Skeletal muscle cell (primary cell): ENCODE measurements at regions not wholly inside any gene's neighbourhood (a gene's known extent, or its start where the extent isn't known, plus 50 kb on each side); places are given as distances from the start of the nearest gene placed in this dataset.

ENCODE experiments used
- DNase-seq: peaks from one replicate; pipeline ENCODE4 v3.0.0-alpha.2; 2010; ENCODE audit warnings: low read depth
- H3K4me3 ChIP-seq: 2 replicates; pipeline ENCODE4 v1.5.1; 2011; ENCODE audit warnings: low read depth, mild to moderate bottlenecking, control low read depth, low read length, moderate library complexity

DNA sequence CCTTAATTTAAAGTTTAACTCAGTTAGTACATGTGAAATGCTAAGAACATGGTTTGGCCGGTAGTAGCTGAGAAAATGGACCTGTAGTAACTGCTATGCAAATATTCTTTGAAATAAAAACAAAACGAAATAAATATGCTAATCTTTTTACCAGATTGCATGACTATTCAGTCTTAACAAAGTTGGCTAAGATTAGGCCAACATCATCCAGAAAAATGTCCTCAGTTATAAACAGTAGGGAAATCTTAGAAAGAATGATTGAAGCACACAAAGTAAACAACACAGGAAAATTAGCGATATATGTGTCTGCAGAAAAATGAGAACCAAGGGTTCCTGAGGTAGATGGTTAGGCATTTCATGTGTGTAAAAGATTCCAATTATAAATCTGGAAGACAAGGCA, 832.1 kb downstream of the TUSC7 start:
- DNase-seq, result no peak
- no peak overlapping the region for H3K4me3 ChIP-seq

DNA sequence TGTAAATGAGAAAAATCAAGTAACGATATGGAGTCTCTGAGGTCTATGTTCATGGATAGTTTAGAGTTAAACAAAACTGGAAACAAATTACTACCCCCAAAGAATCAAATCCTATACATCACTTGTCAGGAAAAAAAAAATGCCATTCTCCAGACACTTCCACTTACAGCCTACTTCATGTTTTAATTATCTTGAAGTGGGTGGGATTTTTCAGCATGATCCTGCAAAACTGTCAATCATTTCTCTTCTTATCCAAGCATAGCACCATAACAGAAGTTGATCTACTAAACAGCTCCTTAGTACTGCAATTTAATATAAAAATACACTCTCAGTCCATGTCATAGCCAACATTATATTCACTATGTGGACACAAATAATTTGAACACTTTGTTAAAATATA, 833.9 kb downstream of the TUSC7 start:
- DNase-seq, result no peak
- H3K4me3 ChIP-seq, result no peak overlapping the region

DNA sequence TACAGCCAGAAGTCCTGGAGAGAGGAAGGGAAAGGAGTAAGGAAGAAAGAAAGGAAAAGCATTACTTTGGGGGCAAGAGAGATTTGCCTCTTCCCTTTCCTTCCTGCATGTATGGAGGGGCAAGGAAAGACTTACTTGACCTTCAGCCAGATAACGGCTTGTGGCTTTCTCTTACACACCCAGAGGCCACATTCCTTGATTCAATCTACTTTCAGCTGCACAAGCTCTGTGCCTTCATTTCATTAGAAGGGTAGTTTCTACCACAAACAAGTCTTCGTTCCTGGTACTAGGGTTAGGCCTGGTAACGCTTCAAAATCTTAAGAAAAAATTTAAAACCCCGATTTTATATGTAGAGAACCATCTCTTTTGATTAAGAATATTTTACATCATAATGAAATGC, 835.9 kb downstream of the TUSC7 start:
- no peak overlapping the region for H3K4me3 ChIP-seq
- no peak for DNase-seq

DNA sequence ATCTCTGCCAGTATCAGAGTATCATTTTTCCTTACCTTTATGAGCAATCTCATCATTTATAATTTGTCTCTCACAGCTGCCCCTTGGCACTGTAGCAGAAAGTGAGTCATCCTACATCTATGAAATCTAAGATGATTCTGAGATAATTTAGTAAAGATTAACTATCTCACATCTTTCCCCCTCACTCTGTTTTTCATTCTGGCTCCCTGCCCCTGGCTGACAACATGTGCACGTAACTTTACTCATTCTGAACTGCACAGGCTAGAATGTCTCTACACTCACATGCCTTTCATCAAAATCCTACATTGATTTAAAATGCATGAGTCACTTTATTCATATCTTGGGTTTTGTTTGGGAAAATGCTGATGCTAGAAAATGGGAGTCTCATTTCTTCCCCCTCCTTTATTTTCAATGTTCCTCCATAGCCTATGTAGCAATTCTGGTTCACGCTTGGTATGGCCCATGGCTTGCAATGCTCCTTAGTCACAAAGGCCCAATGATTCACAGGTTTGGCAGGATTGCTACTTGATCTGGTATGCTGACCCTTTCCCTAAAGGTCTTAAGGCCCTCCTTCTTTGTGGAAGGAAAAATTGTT, 838.5 kb downstream of the TUSC7 start:
- peak; percentile 83 for DNase-seq
- no peak overlapping the region for H3K4me3 ChIP-seq

DNA sequence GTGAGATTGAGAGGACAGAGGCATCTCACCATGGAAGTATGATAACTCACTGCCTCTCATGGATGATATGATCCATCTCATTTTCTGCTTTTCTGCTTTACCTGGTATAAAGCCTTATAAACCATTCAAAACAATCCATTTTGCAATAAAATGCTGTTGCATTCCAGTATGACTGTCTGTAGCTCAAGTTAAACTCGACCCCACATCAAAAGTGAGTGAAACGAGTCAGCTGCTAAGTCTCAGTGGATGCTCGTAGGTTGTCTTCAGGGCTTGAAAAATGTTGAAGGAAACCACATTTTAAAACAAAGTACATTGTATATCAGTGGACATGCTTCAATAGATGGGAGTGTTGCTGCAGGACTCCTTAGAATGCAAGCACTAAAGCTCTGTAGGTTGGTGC, 839.0 kb downstream of the TUSC7 start:
- H3K4me3 ChIP-seq, result no peak overlapping the region
- peak; percentile 42 for DNase-seq

DNA sequence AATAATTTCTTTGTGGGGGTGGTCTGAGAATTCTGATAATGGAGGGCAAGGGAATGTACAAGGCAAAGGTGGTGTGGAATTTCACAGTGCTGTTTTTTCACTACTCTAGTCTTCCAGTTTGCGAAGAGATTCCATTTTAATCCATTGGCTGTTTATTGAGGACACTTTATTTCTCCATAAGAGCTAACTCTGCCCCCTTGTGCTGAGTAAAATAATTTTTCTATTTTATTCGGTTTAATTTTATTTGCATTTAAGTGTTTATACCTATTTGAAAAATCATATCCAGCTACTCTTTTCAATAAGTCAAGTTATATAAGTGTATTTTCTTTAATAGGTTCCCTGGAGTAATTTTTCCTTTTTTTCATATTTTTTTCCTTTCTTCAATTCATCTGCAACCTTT, 840.1 kb downstream of the TUSC7 start:
- no peak for DNase-seq
- H3K4me3 ChIP-seq, result no peak overlapping the region

DNA sequence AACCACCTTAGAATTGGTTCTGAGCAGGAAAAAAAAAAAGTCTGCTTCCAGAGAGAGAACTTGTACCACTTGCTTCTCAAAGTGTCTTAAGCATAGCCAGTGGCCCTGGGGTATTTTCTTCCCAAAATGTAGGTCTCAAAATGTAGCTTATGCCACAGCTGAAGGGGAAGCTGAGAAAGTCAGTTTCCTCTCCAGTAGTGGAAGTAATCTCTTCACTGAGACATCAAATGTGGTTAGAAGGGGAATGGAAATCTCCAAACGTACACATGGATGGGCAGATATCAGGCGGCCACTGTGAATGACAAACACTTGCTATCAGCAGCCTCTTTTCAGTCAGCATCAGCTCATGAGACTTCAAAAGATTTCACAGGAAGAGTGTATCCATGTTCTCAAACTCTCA, 841.2 kb downstream of the TUSC7 start:
- no peak overlapping the region for H3K4me3 ChIP-seq
- no peak for DNase-seq

DNA sequence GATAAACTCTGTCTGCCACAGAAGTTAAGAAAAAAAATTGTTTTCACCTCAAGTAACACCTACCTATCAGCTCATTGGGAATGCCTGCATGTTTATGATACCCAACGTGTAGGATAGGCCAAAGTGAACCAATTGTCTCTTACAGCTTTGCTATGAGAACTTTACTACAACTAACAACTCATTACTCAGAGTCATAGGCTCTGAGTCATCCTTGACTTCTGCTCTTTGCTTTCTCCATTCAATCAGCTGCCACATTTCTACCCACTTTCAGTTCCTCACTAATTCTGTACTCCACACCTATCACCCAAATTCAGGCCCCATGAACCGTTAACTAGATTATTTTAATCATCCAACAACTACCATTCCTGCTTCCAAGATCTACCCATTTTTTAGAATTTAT, 843.9 kb downstream of the TUSC7 start:
- H3K4me3 ChIP-seq, result no peak overlapping the region
- DNase-seq, result peak; percentile 29

DNA sequence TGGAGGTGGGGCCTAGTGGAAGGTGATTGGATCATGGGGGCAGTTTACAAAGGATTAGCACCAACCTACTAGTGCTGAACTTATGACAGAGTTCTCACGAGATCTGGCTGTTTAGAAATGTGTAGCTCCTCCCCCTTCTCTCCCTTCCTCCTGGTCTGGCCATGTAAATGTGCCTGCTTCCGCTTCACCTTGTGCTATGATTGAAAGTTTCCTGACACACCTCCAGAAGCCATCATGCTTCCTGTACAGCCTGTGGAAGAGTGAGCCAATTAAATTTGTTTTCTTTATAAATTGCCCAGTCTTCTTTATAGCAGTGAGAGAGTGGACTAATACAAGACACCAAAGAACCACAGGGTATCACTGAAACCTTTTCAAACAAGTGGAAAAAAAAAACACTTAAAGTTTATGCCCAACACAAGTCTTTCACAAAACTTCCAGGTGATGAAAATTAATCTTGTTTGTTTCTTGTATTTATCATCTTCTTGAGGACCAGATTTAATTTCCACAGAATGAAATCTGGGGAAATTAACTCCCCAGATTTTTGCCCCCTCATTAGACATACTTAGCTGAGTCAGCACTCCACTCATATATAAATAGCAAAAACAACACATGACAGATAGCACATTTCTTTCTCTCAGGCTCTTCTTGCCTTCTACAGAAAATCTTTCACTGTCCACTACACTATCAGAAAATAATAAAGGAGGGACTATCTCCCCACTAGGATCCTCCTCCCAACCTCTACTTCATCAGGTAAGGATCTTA, 847.2 kb downstream of the TUSC7 start:
- no peak for DNase-seq
- no peak overlapping the region for H3K4me3 ChIP-seq

DNA sequence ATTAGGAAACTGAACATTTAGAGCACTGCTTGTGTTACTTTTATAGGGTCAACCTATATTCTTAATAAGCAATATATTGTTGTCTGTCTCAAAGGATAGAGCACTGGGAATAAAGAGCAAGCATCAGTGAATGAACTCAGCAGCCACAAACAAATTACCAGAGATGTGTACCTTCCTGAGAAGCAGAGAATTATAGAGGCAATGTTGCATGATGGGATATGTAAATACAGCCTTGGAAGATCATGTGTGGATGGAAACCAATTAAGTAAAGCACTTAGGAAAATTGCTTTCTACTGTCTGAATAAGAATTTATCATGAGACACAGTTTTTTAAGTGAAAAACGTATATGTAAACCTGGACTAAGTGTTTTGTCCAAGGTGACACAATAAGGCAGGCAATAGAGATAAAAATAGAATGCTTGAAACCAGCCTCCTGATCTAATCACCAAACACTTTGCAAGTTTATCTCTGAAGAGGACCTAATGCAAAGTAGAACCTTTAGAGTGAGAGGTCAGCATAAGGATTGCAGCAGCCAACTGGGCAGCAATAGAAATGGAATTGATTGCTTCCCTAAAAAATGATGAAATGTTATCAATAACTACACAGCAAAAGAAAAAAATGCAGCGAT, 848.0 kb downstream of the TUSC7 start:
- H3K4me3 ChIP-seq, result no peak overlapping the region
- no peak for DNase-seq

DNA sequence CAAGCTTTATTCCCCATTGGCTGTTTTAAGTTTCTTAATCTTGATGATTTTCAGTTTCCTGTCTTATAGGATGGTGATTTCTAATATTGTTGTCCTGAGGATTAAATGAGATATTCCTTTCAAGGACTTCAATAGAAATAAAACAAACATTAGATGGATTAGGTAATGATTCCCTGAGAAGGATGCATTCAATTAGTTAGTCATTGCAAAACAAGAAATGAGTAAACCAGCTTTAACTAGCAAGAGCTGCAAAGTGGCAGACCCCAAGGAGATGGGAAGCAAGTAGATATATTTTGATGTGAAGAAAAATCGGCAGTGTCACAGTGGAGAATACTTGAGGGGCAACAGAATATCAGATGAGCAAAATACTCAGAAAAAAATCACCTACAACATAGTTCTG, 849.1 kb downstream of the TUSC7 start:
- no peak overlapping the region for H3K4me3 ChIP-seq
- no peak for DNase-seq

DNA sequence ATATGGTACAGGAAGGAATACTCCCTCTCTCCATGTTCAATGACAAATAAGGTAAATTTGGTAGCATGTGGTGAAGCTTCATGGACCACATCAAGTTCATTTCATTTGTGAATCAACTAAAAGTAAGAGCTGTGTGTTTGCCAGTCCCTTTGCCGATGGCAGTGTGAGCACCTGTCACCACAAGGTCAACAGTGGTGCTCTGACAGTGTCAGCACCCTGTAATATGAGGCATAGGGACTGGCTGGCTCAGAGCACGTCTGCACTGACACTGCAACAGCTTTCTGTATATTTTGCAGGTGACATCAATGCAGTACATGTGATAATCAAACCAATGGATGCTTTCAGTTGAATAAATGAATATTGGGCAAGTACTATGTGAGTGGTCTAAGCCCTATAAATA, 852.4 kb downstream of the TUSC7 start:
- no peak for DNase-seq
- no peak overlapping the region for H3K4me3 ChIP-seq

DNA sequence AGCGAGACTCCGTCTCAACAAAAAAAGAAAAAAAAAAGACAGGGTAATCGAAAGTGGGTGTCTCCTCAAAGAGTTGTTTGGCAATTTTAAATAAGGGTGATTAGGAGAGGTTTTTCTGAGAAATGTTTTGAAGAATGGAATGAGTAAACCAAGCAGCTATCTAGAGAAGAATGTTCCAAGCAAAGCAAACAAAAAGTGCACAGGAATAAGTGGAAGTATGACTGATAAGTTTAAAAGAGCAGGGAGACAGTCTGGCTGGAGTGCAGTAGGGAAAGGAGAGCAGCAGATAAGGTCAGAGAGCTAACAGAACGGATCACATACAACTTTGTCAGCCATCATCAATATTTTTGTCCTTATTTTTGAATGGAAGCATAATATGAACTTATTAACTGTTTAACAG, 853.5 kb downstream of the TUSC7 start:
- no peak overlapping the region for H3K4me3 ChIP-seq
- no peak for DNase-seq

DNA sequence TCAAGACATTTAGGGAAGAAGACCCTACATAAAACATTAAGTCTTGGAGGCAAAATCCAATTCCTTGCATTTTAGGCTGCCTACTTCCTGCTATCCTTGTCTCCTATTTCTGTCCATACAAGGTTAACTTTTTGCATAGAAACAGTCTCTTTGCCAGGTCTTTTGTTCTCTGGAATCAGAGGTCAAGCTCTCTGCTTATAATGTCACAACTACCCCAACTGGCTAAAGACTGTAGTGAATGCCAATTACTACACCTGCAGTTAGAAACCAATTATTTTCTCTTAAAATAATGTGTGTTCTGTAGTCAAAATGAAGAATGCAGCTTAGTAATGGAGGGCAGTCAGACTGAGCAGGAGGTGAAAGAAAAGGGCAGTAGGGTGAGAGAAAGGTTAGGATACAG, 856.2 kb downstream of the TUSC7 start:
- DNase-seq, result no peak
- no peak overlapping the region for H3K4me3 ChIP-seq

DNA sequence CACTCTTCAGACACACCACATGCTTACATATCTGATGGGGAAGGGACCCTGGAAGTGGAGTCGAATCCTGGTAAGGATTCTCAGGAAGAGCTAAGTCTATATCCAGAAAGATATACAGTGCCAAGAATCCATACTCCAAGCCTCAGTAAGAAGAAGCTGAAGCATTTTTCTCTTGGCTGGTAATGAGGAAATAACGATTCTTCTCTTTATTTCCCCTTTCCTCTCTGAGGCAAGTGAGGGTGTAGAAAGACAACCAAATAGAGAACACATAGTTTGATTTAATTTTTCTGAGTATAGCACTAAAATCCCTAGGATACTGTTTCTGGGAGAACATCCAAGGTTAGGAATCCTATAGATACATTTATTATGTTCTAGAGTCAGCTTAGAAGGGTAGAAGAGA, 857.3 kb downstream of the TUSC7 start:
- no peak overlapping the region for H3K4me3 ChIP-seq
- no peak for DNase-seq

DNA sequence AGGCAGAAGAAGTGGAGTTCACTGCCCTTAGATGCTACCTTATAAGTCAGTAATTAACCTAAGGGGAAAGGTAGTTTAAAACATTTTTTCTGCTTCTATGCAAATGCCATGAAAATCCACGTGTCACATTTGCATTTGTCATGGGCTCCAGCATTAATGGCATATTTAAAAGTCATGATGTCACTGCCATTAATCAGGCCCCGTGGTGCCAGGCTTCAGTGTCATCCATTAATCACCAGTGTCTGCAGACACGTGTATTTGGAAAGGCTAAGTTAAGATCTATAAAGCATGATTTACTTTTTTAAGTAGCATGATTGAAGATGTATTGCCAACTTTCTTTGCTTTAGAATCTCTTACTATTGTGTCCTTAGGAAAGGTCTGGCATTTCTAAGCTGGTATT, 857.8 kb downstream of the TUSC7 start:
- H3K4me3 ChIP-seq, result no peak overlapping the region
- no peak for DNase-seq

DNA sequence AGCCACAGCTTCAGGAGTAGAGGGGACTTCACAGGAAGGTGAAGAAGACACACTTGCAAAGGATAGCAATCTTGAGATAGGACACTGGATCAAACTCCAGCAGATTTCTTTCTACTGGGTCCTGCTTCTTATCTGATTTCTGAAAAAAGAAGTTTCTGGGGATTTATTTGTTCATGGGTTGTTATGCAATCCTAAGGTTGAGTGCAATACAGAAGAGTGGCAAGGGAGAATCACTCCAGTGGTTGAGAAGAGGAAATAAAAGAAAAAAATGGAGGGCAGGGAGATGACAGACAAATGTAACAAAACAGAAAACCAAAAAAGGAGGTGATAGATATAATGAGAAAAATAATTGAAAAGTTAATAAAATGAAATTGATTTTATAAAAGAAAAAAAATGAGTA, 858.3 kb downstream of the TUSC7 start:
- DNase-seq, result no peak
- no peak overlapping the region for H3K4me3 ChIP-seq

DNA sequence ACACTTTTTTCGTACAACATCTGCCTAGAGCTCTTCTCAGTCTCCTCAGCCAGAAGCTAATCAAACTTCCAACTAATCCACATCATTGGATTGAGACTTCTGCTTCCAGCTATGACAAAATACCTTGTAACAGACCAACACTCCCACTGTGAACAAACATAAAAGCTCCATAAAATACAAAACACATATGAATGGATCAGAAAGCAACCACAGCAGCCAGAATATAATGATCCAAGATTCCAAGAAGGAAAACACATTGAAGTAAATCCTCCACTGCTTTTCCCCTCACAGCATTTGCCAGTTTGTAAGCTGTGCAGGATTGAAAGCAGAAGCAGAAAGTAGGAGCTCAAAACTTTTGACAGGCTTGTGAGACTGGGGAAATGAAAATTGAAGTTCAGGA, 863.2 kb downstream of the TUSC7 start:
- H3K4me3 ChIP-seq, result no peak overlapping the region
- DNase-seq, result no peak

DNA sequence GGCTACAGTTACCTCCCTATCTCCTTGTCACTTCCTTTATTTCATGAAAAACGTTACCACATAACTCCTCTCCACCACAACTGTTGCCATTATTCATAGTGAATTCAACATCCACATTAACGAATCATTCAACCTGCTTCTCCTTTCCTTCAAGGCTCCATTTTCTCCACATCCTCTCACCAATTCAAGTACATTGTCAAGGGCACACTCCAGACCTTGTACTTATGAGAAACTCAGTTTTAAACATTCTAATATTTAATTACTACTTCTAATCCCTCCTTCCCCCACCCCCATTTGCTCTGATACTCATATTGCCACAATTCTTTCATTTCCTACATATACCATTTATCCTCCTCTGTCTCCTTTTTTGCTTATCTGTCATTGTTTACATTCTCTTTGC, 871.2 kb downstream of the TUSC7 start:
- no peak for DNase-seq

DNA sequence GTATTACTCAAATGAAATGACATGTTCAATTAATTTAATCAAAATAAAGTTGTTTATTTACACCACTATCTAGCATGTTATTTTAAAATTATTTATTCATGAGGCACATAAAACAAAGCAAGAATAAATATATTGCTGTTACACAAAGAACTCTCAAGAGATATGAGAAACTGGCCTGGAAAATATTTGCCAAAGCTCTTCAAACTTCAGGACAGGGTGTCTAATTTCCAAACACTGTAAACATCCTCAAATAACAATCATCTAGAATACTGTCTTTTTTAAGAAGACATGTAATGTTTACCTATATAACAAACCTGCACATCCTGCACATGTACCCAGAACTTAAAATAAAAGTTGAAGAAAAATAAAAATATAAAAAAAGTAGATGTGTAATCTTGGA, 876.6 kb downstream of the TUSC7 start:
- no peak overlapping the region for H3K4me3 ChIP-seq
- no peak for DNase-seq

More for the DNA sequence above, 871.2 kb downstream of the TUSC7 start:
- no peak overlapping the region for H3K4me3 ChIP-seq

DNA sequence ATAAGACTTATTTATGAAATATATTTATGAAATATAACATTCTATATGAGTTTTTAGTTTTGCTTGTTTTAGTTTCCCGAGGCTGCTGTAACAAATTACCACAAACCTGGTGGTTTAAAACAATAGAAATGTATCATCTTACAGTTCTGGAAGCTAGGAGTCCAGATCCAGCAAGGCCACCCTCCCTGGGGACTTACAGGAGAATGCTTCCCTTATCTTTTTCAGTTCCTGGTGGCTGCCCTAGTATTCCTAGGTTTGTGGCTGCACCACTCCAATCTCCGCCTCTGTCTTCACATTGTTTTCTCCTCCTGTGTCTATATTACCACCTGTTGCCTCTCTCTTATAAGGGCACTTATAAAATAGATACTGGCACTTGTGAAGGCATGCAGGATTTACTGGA, 877.8 kb downstream of the TUSC7 start:
- no peak for DNase-seq
- no peak overlapping the region for H3K4me3 ChIP-seq
